ENCODE measurements at regions not wholly inside any gene's neighbourhood (a gene's known extent, or its start where the extent isn't known, plus 50 kb on each side); places are given as distances from the start of the nearest gene placed in this dataset.

- no peak for ATAC-seq
- Histone ChIP-seq H3F3A (replicated peaks; ENCODE audit: low read depth) (no peaks in the 10 kb centered on the region), H2AFZ (no peak overlapping the region), H3K27ac (ENCODE audit: low read depth) (no peak overlapping the region), H3K4me3 (no peak overlapping the region), H3K4me1 (ENCODE audit: insufficient read depth) (no peaks in the 10 kb centered on the region), H3K9me2 (ENCODE audit: insufficient read depth) (peaks cover 32% of the 10 kb centered on the region), H4K20me1 (replicated peaks; ENCODE audit: insufficient read depth) (no peaks in the 10 kb centered on the region), H3K36me3 (ENCODE audit: insufficient read depth) (no peaks in the 10 kb centered on the region), H3K27me3 (ENCODE audit: insufficient read depth) (no peaks in the 10 kb centered on the region), H3K4me2 (no peak overlapping the region), H3K79me2 (replicated peaks; ENCODE audit: insufficient read depth) (no peaks in the 10 kb centered on the region)
- H3K36me3 Mint-ChIP-seq (ENCODE audit: low read depth), result no peaks in the 10 kb centered on the region
- no peaks in the 10 kb centered on the region for H3K27me3 Mint-ChIP-seq (ENCODE audit: insufficient read depth, low read depth, poor library complexity)
- no peaks in the 10 kb centered on the region for H3K4me1 Mint-ChIP-seq
- DNase-seq (ENCODE audit: low spot score), result no peak
- no peak overlapping the region for H3K27ac Mint-ChIP-seq
- no peak for TF ChIP-seq EZH2 (IDR thresholded peaks at IDR 0.05; ENCODE audit: low read depth, unreplicated experiment)
- TF ChIP-seq, protein P1, sequence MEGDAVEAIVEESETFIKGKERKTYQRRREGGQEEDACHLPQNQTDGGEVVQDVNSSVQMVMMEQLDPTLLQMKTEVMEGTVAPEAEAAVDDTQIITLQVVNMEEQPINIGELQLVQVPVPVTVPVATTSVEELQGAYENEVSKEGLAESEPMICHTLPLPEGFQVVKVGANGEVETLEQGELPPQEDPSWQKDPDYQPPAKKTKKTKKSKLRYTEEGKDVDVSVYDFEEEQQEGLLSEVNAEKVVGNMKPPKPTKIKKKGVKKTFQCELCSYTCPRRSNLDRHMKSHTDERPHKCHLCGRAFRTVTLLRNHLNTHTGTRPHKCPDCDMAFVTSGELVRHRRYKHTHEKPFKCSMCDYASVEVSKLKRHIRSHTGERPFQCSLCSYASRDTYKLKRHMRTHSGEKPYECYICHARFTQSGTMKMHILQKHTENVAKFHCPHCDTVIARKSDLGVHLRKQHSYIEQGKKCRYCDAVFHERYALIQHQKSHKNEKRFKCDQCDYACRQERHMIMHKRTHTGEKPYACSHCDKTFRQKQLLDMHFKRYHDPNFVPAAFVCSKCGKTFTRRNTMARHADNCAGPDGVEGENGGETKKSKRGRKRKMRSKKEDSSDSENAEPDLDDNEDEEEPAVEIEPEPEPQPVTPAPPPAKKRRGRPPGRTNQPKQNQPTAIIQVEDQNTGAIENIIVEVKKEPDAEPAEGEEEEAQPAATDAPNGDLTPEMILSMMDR (conservative IDR thresholded peaks at IDR 0.05; ENCODE audit: low read depth in 2 of 2), result 0 out of 4 replicates have a peak, but pooled peaks of 1 of the 2 experiments have one; percentile 15
- H3K9me3 Mint-ChIP-seq, result no peaks in the 10 kb centered on the region
- H3K4me3 Mint-ChIP-seq, result no peak overlapping the region
These were observed 294.8 kb upstream of the MGAT5 start for GRCh38 chr2:133959066-133959465.

- ATAC-seq, result no peak
- H3K27ac ChIP-seq (ENCODE audit: low read depth), result no peak overlapping the region
- peaks cover 9% of the 10 kb centered on the region; the same call in 1 of the 2 replicates for H3K4me1 ChIP-seq (ENCODE audit: insufficient read depth)
- H4K20me1 ChIP-seq (replicated peaks; ENCODE audit: insufficient read depth), result no peaks in the 10 kb centered on the region
- no peak overlapping the region for H3K27ac Mint-ChIP-seq
- no peaks in the 10 kb centered on the region for H3K36me3 Mint-ChIP-seq (ENCODE audit: low read depth)
- H3K9me3 Mint-ChIP-seq, result no peaks in the 10 kb centered on the region
- H3K4me2 ChIP-seq, result no peak overlapping the region
- peaks cover 14% of the 10 kb centered on the region for H3K4me1 Mint-ChIP-seq
- no peaks in the 10 kb centered on the region for H3K79me2 ChIP-seq (replicated peaks; ENCODE audit: insufficient read depth)
- H3K4me3 Mint-ChIP-seq, result no peak overlapping the region
- no peaks in the 10 kb centered on the region for H3K36me3 ChIP-seq (ENCODE audit: insufficient read depth)
- DNase-seq (ENCODE audit: low spot score), result no peak
- H2AFZ ChIP-seq, result no peak overlapping the region
- no peak overlapping the region for H3K4me3 ChIP-seq
- H3F3A ChIP-seq (replicated peaks; ENCODE audit: low read depth), result no peaks in the 10 kb centered on the region
- H3K27me3 Mint-ChIP-seq (ENCODE audit: insufficient read depth, low read depth, poor library complexity), result peaks cover 5% of the 10 kb centered on the region
- no peaks in the 10 kb centered on the region for H3K27me3 ChIP-seq (ENCODE audit: insufficient read depth)
- H3K9me2 ChIP-seq (ENCODE audit: insufficient read depth), result peaks cover 20% of the 10 kb centered on the region
- TF ChIP-seq, protein P1 (conservative IDR thresholded peaks at IDR 0.05; ENCODE audit: low read depth in 2 of 2), result no peak
- TF ChIP-seq ETS1 (IDR thresholded peaks at IDR 0.05) (no peak), EZH2 (IDR thresholded peaks at IDR 0.05; ENCODE audit: low read depth, unreplicated experiment) (no peak), JUNB (IDR thresholded peaks at IDR 0.05; ENCODE audit: unreplicated experiment) (no peak), ZNF114 (CRISPR knock-in tag; IDR thresholded peaks at IDR 0.05) (no peak), CREB1 (CRISPR knock-in tag; IDR thresholded peaks at IDR 0.05; ENCODE audit: low read depth) (no peak), STAT1 (IDR thresholded peaks at IDR 0.05; ENCODE audit: unreplicated experiment) (no peak), NANOG (IDR thresholded peaks at IDR 0.05; ENCODE audit: borderline replicate concordance) (no peak)
- TF ChIP-seq, protein P2, sequence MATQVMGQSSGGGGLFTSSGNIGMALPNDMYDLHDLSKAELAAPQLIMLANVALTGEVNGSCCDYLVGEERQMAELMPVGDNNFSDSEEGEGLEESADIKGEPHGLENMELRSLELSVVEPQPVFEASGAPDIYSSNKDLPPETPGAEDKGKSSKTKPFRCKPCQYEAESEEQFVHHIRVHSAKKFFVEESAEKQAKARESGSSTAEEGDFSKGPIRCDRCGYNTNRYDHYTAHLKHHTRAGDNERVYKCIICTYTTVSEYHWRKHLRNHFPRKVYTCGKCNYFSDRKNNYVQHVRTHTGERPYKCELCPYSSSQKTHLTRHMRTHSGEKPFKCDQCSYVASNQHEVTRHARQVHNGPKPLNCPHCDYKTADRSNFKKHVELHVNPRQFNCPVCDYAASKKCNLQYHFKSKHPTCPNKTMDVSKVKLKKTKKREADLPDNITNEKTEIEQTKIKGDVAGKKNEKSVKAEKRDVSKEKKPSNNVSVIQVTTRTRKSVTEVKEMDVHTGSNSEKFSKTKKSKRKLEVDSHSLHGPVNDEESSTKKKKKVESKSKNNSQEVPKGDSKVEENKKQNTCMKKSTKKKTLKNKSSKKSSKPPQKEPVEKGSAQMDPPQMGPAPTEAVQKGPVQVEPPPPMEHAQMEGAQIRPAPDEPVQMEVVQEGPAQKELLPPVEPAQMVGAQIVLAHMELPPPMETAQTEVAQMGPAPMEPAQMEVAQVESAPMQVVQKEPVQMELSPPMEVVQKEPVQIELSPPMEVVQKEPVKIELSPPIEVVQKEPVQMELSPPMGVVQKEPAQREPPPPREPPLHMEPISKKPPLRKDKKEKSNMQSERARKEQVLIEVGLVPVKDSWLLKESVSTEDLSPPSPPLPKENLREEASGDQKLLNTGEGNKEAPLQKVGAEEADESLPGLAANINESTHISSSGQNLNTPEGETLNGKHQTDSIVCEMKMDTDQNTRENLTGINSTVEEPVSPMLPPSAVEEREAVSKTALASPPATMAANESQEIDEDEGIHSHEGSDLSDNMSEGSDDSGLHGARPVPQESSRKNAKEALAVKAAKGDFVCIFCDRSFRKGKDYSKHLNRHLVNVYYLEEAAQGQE (IDR thresholded peaks at IDR 0.05; ENCODE audit: unreplicated experiment), result no peak
These were observed 287.1 kb upstream of the MGAT5 start for GRCh38 chr2:133966720-133967304.

Data from GM23338 (cell line).